GM21786 (cell line): ENCODE measurements at regions not wholly inside any gene's neighbourhood (a gene's known extent, or its start where the extent isn't known, plus 50 kb on each side); places are given as distances from the start of the nearest gene placed in this dataset.
"Not testable (repeated sequence)": the region's sequence is repeated elsewhere in the genome, so short reads cannot be mapped to it uniquely, and the experiment has no call there.

Experiments
- ATAC-seq: cut with Tn5 transposase; IDR thresholded peaks from one replicate; pipeline ENCODE4 v1.9.1; 2021; ENCODE audit not compliant: unreplicated experiment

GRCh38 chr4:31239886-31240285 lies 519.7 kb downstream of the PCDH7 start:
- no peak for ATAC-seq

- ATAC-seq, result no peak
Observed at GRCh38 chr4:31241504-31242106, 521.4 kb downstream of the PCDH7 start.

GRCh38 chr4:31246856-31247255 lies 526.7 kb downstream of the PCDH7 start:
- ATAC-seq, result no peak

GRCh38 chr4:31259119-31259518 lies 539.0 kb downstream of the PCDH7 start:
- no peak for ATAC-seq

GRCh38 chr4:31261632-31262031 lies 541.5 kb downstream of the PCDH7 start:
- ATAC-seq, result no peak

- ATAC-seq, result not testable (repeated sequence)
Observed at GRCh38 chr4:31266094-31266493, 545.9 kb downstream of the PCDH7 start.

GRCh38 chr4:31272331-31273061 lies 552.3 kb downstream of the PCDH7 start:
- no peak for ATAC-seq

GRCh38 chr4:31275906-31276305 lies 555.7 kb downstream of the PCDH7 start:
- ATAC-seq, result no peak

GRCh38 chr4:31283679-31284078 lies 563.5 kb downstream of the PCDH7 start:
- ATAC-seq, result no peak

GRCh38 chr4:31290836-31291235 lies 570.7 kb downstream of the PCDH7 start:
- ATAC-seq, result peak; percentile 39

GRCh38 chr4:31291238-31291637 lies 571.1 kb downstream of the PCDH7 start:
- ATAC-seq, result peak; percentile 85

- ATAC-seq, result no peak
Observed at GRCh38 chr4:31294655-31295480, 574.7 kb downstream of the PCDH7 start.

GRCh38 chr4:31298737-31299136 lies 578.6 kb downstream of the PCDH7 start:
- ATAC-seq, result no peak

GRCh38 chr4:31307029-31307428 lies 586.9 kb downstream of the PCDH7 start:
- ATAC-seq, result no peak

- no peak for ATAC-seq
Observed at GRCh38 chr4:31324814-31325213, 604.6 kb downstream of the PCDH7 start.

- ATAC-seq, result no peak
Observed at GRCh38 chr4:31325300-31325699, 605.1 kb downstream of the PCDH7 start.

- ATAC-seq, result no peak
Observed at GRCh38 chr4:31327031-31327430, 606.9 kb downstream of the PCDH7 start.

- no peak for ATAC-seq
Observed at GRCh38 chr4:31328932-31329331, 608.8 kb downstream of the PCDH7 start.

GRCh38 chr4:31334086-31334910 lies 614.1 kb downstream of the PCDH7 start:
- ATAC-seq, result no peak

GRCh38 chr4:31338000-31338399 lies 617.8 kb downstream of the PCDH7 start:
- no peak for ATAC-seq
